Neutrophil (primary cell): ENCODE measurements at regions not wholly inside any gene's neighbourhood (a gene's known extent, or its start where the extent isn't known, plus 50 kb on each side); places are given as distances from the start of the nearest gene placed in this dataset.

Experiments
- H3K27ac ChIP-seq: fragments of 200-600 bp; sonication (generic); 2 replicates; pipeline ENCODE4 v1.5.1; 2016; ENCODE audit warnings: mild to moderate bottlenecking, moderate library complexity
- H3K27me3 ChIP-seq: fragments of 200-600 bp; sonication (generic); 2 replicates; pipeline ENCODE4 v1.6.0; 2016; ENCODE audit warnings: mild to moderate bottlenecking
- H3K36me3 ChIP-seq: fragments of 200-600 bp; sonication (generic); 2 replicates; pipeline ENCODE4 v1.5.1; 2017
- H3K4me1 ChIP-seq, 2 experiments: fragments of 200-600 bp in 1 of 2; sonication (generic) in 1 of 2; 1 replicate in 1 of 2; 2 replicates in 1 of 2; pipeline versions ENCODE4 v1.5.1 to v1.6.1; 2013 to 2016; ENCODE audit warnings: low read depth in 1 of 2, low read length in 1 of 2, mild to moderate bottlenecking in 1 of 2, moderate library complexity in 1 of 2; ENCODE audit not compliant: control insufficient read depth in 1 of 2, insufficient read depth in 1 of 2
- H3K4me3 ChIP-seq, 2 experiments: fragments of 200-600 bp in 1 of 2; sonication (generic) in 1 of 2; 1 replicate in 1 of 2; 2 replicates in 1 of 2; pipeline ENCODE4 v1.5.1; 2013 to 2016; ENCODE audit warnings: low read depth in 1 of 2, low read length in 1 of 2, mild to moderate bottlenecking in 1 of 2, moderate library complexity in 1 of 2
- H3K9me3 ChIP-seq: fragments of 200-600 bp; sonication (generic); 2 replicates; pipeline ENCODE4 v1.5.1; 2016
- TF ChIP-seq, protein P1 (sequence below): fragments of 200-600 bp; sonication (generic); IDR thresholded peaks from 2 replicates; pipeline ENCODE4 v1.5.1; 2016; ENCODE audit warnings: antibody characterized with exemption

DNA sequence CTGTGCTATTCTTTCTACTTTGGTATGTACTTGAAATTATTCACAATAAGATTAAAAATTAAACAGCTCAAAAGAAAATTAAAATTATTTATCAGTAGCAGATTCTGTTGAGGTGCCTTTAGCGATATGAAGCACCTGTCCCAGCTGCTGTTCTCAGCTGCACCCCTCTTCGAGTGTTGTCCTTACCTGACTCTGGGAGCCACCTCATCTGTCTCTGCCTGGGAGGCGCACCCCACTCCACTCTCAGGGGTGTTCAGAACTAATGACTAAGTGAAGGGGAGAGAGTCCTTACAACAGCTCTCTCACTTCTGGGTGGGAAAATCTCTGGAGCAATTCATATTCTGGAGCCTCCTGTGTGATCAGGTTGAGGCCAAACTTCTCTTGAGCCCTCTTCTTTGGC lies 745.7 kb downstream of the RFPL4B start:
- Histone ChIP-seq H3K4me3 (no peak overlapping the region), H3K4me1 (no peaks in the 10 kb centered on the region), H3K27ac (no peak overlapping the region), H3K9me3 (no peaks in the 10 kb centered on the region), H3K27me3 (no peaks in the 10 kb centered on the region), H3K36me3 (no peaks in the 10 kb centered on the region)
- TF ChIP-seq, protein P1, sequence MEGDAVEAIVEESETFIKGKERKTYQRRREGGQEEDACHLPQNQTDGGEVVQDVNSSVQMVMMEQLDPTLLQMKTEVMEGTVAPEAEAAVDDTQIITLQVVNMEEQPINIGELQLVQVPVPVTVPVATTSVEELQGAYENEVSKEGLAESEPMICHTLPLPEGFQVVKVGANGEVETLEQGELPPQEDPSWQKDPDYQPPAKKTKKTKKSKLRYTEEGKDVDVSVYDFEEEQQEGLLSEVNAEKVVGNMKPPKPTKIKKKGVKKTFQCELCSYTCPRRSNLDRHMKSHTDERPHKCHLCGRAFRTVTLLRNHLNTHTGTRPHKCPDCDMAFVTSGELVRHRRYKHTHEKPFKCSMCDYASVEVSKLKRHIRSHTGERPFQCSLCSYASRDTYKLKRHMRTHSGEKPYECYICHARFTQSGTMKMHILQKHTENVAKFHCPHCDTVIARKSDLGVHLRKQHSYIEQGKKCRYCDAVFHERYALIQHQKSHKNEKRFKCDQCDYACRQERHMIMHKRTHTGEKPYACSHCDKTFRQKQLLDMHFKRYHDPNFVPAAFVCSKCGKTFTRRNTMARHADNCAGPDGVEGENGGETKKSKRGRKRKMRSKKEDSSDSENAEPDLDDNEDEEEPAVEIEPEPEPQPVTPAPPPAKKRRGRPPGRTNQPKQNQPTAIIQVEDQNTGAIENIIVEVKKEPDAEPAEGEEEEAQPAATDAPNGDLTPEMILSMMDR: no peak

DNA sequence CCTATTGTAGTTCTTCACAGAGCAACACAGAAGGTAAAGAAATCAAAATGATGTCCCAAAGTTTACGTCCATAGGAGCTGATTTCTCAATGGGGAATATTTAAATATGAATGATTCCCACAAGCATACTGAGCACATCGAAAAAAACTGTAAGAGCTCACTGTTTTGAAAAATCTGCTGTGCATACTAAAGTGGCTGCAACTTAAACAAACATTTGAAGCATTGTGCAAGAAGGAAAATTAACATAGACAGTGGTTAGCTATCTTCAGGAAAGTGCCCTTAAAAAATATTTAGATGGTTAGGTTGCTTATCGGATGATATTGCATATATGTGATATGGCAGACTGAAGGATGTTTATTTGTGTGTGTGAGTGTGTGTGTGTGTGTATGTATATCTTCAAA lies 747.6 kb downstream of the RFPL4B start:
- Histone ChIP-seq H3K9me3 (no peaks in the 10 kb centered on the region), H3K36me3 (no peaks in the 10 kb centered on the region), H3K4me1 (no peaks in the 10 kb centered on the region), H3K27me3 (no peaks in the 10 kb centered on the region), H3K27ac (no peak overlapping the region), H3K4me3 (no peak overlapping the region)
- TF ChIP-seq, protein P1: no peak

DNA sequence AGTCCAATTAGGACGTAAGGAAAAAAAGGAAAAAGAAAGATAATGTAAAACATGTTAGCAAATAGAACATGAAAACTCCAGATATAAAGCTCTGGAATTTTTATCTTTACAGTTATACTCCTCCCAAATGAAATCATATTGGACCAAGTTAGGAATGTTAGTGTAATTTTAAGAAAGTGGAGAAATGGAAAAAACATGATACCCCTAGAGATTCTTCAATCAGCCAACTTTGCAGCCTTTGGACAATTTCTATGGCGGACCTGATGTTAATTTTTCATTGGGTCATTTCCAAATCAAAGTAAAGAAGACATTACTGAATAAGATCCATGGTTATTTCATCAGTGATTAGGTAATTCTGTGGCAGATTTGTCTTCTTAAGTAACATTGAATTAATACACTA lies 748.7 kb downstream of the RFPL4B start:
- H3K36me3 ChIP-seq: no peaks in the 10 kb centered on the region
- TF ChIP-seq, protein P1: no peak
- no peaks in the 10 kb centered on the region for H3K9me3 ChIP-seq
- no peaks in the 10 kb centered on the region for H3K4me1 ChIP-seq
- H3K27ac ChIP-seq: no peak overlapping the region
- H3K27me3 ChIP-seq: no peaks in the 10 kb centered on the region
- H3K4me3 ChIP-seq: no peak overlapping the region

DNA sequence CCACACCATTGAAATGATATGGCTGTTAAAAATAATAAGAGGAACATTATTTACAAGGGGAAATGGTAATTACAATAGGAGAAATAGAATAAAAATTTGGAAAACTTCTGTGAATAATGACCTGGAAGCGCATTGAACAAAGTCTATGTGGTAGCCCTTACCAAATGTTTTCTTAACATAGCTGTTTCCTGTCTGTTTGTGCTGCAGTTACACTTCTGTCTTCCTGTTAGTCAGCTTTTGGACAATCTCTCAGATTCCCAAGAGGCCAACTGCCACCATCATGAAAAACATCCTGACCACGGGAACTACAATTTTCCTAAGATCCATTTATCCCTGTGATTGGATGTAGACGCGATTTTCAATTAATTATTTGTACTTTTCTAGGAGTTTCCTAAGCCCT lies 754.4 kb upstream of the MARCKS start:
- Histone ChIP-seq H3K4me1 (no peaks in the 10 kb centered on the region), H3K9me3 (no peaks in the 10 kb centered on the region), H3K27ac (no peak overlapping the region), H3K4me3 (no peak overlapping the region), H3K36me3 (no peaks in the 10 kb centered on the region), H3K27me3 (no peaks in the 10 kb centered on the region)
- TF ChIP-seq, protein P1: no peak

DNA sequence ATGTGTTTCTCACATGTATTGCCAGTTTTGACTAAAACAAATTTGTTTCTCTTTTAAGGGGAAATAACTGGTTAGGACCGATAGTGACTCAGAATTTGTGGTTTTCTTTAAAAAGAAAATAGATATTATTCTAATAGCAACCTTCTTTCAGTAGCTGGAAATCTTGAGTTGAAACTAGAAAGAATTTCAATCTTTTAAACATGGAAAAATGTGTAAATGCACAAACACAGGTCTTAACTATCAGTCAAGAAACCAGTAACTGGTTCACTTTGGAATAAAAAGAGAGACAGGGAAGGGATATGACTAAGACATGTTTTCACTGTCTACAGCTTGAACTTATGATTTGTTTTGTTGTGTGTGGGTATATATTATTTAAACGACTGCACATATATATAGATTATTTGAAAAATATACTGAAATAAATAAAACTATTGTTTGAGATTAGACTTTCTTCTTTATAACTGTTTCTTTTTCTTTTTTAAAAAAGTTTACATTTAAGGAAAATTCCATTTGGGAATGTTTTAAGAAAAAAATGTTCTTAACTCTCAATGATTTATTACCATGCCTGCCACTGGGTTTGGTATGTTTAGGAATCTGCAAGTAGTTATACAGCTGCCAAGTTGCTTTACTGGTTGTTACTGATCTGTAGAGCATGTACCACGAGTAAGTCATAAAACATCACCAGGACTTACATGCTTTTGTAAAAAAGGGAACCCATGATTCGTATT lies 753.3 kb upstream of the MARCKS start:
- Histone ChIP-seq H3K4me1 (no peaks in the 10 kb centered on the region), H3K27ac (no peak overlapping the region), H3K27me3 (no peaks in the 10 kb centered on the region), H3K36me3 (no peaks in the 10 kb centered on the region), H3K9me3 (no peaks in the 10 kb centered on the region), H3K4me3 (no peak overlapping the region)
- TF ChIP-seq, protein P1: no peak
